NCI-H345 treated with DMSO at 0.1 percent for 48 hours (cell line): ENCODE measurements at regions not wholly inside any gene's neighbourhood (a gene's known extent, or its start where the extent isn't known, plus 50 kb on each side); places are given as distances from the start of the nearest gene placed in this dataset.

Experiments used
- DNase-seq: peaks from one replicate; lab custom pipeline; 2025; ENCODE audit not compliant: unreplicated experiment; lab: John Stamatoyannopoulos, UW

DNA sequence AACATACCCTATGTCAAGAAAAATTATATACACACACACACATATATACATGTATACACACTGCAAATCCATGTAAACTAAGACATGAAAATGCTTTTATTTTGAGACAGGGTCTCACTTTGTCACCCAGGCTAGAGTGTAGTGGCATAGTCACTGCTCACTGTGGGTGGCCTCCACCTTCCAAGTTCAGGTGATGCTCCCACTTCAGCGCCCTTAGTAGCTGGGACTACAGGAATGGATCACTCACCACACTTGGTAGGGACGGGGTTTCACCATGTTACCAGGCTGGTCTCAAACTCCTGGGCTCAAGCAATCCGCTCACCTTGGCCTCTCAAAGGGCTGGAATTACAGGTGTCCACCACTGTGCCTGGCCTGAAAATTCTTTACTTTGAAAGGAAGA is 617.6 kb downstream of the NYAP2 start:
- no peak for DNase-seq

DNA sequence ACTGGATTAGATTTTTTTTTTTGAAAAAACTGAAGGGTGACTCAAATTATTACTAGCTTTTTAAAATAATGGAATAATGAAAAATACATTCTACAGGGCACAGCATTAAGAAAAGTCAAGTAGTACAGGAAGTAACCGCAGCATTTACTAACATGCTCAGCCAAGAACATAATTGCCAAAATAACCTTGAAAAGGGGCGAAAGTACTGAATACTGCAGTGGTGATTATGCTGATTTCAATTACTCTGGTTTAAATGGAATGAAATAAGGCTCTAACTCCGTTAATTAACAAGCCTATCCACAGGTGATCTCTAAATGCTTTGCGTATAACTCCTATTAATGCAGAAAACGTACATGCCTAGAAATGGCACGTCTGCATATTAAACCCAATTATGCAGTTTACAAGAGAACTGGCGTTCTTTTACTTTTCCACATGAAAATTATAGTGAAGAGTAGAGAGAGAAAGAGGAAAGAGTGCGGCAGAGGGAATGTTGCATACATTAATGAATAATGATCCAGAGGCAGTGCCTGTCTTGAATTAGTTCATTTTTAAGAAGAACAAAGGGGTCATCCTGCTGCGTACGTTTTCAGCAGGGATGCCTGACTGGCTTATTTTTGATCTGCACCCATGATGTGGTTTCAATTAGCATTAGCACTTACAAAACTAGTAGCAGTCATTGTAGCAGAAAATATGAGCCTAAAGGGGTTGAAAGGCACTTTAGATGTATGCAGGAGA is 612.4 kb downstream of the NYAP2 start:
- no peak for DNase-seq

GRCh38 chr2:226002438-226002837 is 602.9 kb downstream of the NYAP2 start:
- DNase-seq, result no peak

DNA sequence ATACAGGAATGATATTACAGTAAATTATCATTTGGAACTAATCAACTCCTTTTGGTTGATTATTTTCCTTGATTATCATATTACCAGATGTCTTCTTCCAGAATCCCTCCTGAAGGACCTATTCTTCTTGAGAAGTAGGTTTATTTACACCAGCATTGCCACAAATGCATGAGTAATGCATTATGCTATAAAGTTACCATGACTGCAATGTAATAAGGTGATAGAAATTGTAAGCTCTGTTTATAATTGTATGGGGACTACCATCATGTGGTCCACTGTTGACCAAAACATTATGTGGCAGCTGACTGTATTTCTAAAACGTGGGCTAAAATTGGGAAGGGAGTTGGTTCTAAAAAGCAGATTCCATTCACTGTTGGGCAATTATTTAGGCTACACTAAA is 602.2 kb downstream of the NYAP2 start:
- DNase-seq, result no peak

DNA sequence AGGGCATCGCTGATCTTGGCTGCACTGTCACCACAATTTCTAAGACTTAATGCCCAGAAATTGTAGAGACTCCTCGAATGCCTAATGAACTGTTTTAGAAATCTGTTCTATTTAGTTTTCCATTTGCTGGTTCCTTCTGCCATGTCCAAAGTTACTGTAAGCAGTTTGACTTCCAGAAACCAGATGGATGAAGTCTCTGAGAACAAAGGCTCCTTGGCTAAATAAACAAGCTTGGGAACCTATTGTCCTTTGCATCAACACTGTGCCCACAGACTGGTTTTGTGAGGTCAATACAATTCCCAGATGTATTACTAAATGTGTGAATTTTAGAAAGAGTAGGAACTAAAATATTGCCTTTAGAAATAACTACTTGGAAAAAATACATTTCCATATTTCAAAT is 600.2 kb downstream of the NYAP2 start:
- DNase-seq, result no peak

GRCh38 chr2:225998653-225999052 is 599.1 kb downstream of the NYAP2 start:
- DNase-seq, result no peak

GRCh38 chr2:225998116-225998515 is 598.6 kb downstream of the NYAP2 start:
- DNase-seq, result no peak

- no peak for DNase-seq
Observed at GRCh38 chr2:225996462-225996828, 596.9 kb downstream of the NYAP2 start.

GRCh38 chr2:225995796-225996461 is 596.4 kb downstream of the NYAP2 start:
- no peak for DNase-seq

GRCh38 chr2:225994748-225995405 is 595.4 kb downstream of the NYAP2 start:
- DNase-seq, result no peak

DNA sequence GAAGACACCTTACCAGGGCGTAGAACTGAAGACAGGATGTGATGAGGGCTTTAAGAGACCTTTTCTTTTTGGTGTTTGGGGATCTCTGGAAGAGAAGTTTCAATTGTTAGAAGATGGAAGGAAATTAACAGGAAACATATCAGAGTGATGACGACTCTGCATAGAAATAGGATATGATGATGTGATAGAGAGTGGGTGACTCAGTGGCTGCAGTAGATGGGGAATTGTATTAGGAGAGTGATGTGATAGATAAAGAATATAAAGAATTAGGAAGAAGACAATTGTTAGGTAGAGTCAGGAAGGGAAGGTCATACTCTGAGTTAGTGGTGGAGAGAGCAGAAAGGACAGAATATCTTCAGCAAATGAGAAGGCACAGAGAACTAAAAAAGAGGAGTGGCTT is 593.9 kb downstream of the NYAP2 start:
- DNase-seq, result no peak

- DNase-seq, result no peak
Observed at GRCh38 chr2:225989809-225990208, 590.3 kb downstream of the NYAP2 start.

DNA sequence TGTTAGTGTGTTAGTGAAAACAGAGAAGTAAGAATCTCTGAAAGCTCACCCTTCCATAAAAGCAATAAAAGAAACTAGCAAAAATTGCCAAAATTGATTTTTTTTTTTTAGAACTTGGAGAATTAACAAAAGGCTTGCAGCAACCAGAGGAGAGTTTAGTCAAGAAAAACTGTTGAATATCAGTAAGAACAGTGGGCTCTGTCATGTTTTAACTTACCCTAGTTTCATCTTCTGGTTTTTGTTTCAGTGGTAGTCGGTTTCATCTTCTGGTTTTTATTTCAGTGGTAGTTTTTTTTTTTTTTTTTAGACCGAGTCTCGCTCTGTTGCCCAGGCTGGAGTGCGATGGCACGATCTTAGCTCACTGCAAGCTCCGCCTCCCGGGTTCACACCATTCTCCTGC is 580.9 kb downstream of the NYAP2 start:
- no peak for DNase-seq

DNA sequence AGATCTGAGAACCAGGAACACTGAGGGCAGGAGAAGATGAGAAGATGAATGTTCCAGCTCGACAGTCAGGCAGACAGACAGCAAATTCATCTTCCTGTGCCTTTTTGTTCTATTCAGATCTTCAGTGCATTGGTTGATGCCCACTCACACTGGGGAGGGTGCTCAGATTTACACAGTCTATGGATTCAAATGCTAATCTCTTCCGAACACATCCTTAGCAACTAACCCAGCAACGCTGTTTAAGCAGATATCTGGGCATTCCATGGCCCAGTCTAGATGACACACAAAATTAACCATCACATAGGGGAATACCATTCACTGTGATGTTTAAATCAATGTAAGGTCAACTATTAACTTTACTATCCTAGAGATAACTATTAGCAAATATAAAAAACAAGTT is 571.9 kb downstream of the NYAP2 start:
- no peak for DNase-seq

DNA sequence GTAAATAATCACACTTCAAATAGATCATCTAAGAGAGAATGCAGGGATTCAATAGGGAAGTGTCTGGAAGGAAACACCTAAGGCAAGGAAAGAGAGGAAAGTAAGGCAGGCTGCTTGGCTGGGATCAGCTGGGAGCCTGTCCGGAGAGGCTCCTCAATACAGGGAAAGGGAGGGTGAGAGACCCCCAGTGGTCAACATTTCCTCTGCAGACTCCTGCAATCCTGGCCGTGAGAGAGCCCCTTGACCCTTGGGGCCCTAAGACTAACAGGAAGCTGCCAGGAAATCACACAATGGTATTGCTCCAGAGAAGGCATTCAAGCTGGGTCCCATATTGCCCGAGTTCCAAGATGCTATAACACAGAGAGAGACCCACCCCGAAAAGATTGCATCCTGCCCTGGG is 549.4 kb downstream of the NYAP2 start:
- no peak for DNase-seq

- no peak for DNase-seq
Observed at GRCh38 chr2:225938991-225939390, 539.5 kb downstream of the NYAP2 start.

GRCh38 chr2:225937625-225938187 is 538.2 kb downstream of the NYAP2 start:
- no peak for DNase-seq

DNA sequence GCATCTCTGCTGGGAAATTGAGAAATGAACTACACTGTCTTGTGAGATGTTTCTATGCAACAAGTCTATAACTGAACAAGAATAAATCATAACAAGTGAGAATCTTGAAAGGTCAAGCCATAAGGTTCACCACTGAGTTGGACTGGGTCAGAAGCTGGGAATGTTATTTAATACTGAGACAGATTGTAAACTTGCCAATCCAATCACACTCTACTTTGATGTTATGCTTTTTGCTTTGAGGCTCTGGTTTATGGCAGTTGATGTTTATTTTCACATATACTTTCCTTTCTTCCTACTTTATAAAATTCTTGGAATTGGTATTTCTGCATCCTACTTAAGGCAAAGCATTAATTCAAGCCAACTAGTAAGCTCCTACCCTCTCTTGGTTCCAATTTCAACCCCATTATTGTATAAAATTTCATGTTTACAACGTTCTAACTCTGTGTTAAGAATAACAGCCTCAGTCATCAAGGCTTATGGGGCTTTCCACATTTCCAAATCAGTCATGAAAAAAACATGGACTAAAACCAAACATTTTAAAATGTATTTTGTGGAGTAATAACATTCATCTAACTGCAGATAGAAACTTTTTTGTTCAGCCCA is 533.4 kb downstream of the NYAP2 start:
- DNase-seq, result no peak

GRCh38 chr2:225930687-225931086 is 531.2 kb downstream of the NYAP2 start:
- DNase-seq, result no peak

DNA sequence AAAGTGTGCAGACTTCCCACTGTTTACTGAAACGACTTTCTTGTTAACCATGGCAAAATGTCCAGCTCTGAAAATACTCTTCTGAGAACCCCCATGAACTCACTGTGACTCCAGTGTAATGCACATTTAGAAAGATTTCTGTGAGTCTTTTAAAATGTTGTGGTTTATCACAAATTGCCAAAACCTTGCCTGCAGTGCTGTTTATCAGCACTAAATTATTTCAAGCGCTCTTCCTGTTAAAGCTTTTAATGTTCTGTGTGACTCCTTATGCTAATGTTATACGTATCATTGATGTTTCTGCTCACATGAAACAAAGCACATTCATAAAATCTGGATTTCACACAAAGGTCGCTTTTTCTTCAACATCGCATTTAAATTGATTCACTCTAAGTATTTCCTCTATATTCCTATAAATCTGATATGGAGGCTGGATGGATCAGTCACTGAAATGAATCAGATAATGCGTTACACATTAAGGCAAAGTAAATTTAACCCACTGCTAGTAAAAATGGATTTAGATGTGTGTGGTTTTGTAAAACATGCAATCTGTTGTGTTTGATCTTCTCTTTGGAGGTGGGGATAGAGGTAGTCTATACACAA is 521.2 kb downstream of the NYAP2 start:
- no peak for DNase-seq

DNA sequence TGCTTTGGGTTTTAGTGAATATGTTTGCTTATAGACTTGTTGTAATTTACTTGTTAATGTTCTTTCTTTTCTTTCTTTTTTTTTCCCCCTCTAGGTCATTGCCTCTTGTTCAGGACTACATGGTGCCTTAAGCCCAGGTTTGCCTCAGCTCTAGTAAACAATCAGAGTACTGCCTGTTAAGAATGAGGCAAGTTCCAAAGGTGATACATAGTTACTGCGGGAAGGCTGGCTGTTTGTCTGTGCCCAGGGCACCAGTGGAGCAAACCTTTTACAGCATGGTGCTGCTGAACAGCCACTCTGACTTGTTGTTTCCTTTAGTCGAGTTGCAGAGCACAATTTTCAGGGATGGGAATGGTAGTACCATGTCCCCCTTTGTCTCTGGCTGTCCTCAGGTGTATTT is 517.2 kb downstream of the NYAP2 start:
- no peak for DNase-seq
